Dendritic cell treated with granulocyte-macrophage colony-stimulating factor and Interleukin-4, amounts not matched to agents 40 ng/mL and 50 ng/mL, for 4 days (primary cell): ENCODE measurements at regions not wholly inside any gene's neighbourhood (a gene's known extent, or its start where the extent isn't known, plus 50 kb on each side); places are given as distances from the start of the nearest gene placed in this dataset.

Experiments
- H3K27ac Mint-ChIP-seq: one replicate; pipeline ENCODE4 v1.8.0; 2022; ENCODE audit warnings: mild to moderate bottlenecking, mixed read lengths
- H3K27me3 Mint-ChIP-seq: one replicate; pipeline ENCODE4 v1.8.0; 2022; ENCODE audit warnings: mild to moderate bottlenecking, mixed read lengths
- H3K36me3 Mint-ChIP-seq: one replicate; pipeline ENCODE4 v1.8.0; 2022; ENCODE audit warnings: low read depth, mixed read lengths
- H3K4me1 Mint-ChIP-seq: one replicate; pipeline ENCODE4 v1.8.0; 2022; ENCODE audit warnings: low read depth, mixed read lengths
- H3K4me3 Mint-ChIP-seq: one replicate; pipeline ENCODE4 v1.8.0; 2022; ENCODE audit warnings: mild to moderate bottlenecking, moderate library complexity, mixed read lengths
- H3K9me3 Mint-ChIP-seq: one replicate; pipeline ENCODE4 v1.8.0; 2022; ENCODE audit warnings: mixed read lengths
- intact Hi-C: fragments of 100-400 bp; cut with micrococcal nuclease; formaldehyde crosslinking; loops from one replicate; pipeline ENCODE4 v1.15.0; 2022

GRCh38 chr13:88623150-88623549, 952.0 kb downstream of the SLITRK5 start:
- Mint-ChIP-seq H3K36me3 (no peaks in the 10 kb centered on the region), H3K4me1 (no peaks in the 10 kb centered on the region), H3K9me3 (peaks cover 40% of the 10 kb centered on the region), H3K4me3 (no peak overlapping the region), H3K27me3 (no peaks in the 10 kb centered on the region), H3K27ac (no peak overlapping the region)
- intact Hi-C loops: no loop called here

DNA sequence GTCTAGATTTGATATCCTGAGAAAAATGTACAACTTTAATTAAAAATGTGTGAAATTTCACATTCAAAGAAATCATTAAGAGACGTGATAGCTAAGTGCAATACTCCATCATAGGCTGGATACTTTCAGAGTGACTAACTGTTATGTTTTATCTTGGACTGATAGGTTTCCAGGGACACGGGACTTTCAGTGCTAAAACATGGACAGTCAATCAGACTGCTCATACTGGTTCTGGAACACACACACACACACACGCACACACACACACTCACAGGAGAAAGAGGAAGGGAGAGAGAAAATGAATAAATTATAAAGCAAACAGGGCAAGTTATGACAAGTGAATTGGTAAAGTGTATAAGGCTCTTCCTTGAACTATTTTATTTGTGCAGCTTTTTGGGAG, 955.9 kb downstream of the SLITRK5 start:
- H3K27ac Mint-ChIP-seq: no peak overlapping the region
- H3K27me3 Mint-ChIP-seq: no peaks in the 10 kb centered on the region
- peaks cover 31% of the 10 kb centered on the region for H3K9me3 Mint-ChIP-seq
- no peaks in the 10 kb centered on the region for H3K4me1 Mint-ChIP-seq
- intact Hi-C loops: no loop called here
- no peaks in the 10 kb centered on the region for H3K36me3 Mint-ChIP-seq
- H3K4me3 Mint-ChIP-seq: no peak overlapping the region

- Mint-ChIP-seq H3K9me3 (peaks cover 16% of the 10 kb centered on the region), H3K27ac (no peak overlapping the region), H3K4me3 (no peak overlapping the region), H3K36me3 (no peaks in the 10 kb centered on the region), H3K27me3 (no peaks in the 10 kb centered on the region), H3K4me1 (no peaks in the 10 kb centered on the region)
- intact Hi-C loops: no loop called here
These were observed 957.7 kb downstream of the SLITRK5 start for GRCh38 chr13:88628882-88629281.

DNA sequence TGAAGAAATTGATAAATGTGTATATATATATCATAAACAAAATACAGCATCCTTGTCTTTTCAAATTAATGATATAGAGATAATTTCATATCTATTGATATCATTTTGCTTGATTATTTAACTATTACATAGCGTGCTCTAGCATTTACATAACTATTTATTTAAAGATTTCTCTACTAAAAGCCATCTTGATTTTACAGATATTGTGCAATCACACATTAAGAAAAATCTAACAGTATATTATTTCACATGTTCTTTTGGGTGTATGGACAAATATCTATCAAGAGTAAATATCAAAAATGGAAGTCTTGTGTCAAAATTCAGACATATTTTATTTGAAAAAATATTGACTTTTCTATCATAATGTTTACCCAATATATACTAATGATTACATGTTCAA, 966.8 kb downstream of the SLITRK5 start:
- intact Hi-C loops: no loop called here
- no peak overlapping the region for H3K27ac Mint-ChIP-seq
- no peaks in the 10 kb centered on the region for H3K36me3 Mint-ChIP-seq
- H3K9me3 Mint-ChIP-seq: peaks cover 16% of the 10 kb centered on the region
- no peak overlapping the region for H3K4me3 Mint-ChIP-seq
- no peaks in the 10 kb centered on the region for H3K4me1 Mint-ChIP-seq
- no peaks in the 10 kb centered on the region for H3K27me3 Mint-ChIP-seq

DNA sequence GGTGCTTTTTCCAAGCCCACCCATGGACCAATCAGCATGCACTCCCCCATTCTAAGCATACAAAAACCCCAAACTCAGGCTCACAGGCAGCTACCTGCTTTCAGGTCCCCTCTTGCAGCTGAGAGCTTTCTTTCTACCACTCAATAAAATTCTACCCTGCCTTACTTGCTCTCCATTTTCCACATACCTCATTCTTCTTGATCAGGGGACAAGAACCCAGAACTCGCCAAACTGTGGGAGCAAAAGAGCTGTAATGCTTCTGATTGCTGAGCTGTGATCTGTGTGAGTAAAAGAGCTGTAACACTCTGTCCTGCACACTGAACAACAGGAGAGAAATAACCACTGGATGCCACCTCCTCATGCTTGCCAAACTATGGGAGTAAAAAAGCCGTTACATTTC, 972.1 kb downstream of the SLITRK5 start:
- Mint-ChIP-seq H3K4me3 (no peak overlapping the region), H3K4me1 (no peaks in the 10 kb centered on the region), H3K36me3 (no peaks in the 10 kb centered on the region), H3K9me3 (peaks cover 60% of the 10 kb centered on the region), H3K27ac (no peak overlapping the region), H3K27me3 (no peaks in the 10 kb centered on the region)
- intact Hi-C loops: no loop called here

GRCh38 chr13:88648598-88649373, 977.6 kb downstream of the SLITRK5 start:
- no peaks in the 10 kb centered on the region for H3K4me1 Mint-ChIP-seq
- H3K4me3 Mint-ChIP-seq: no peak overlapping the region

GRCh38 chr13:88649855-88650254, 978.7 kb downstream of the SLITRK5 start:
- Mint-ChIP-seq H3K36me3 (no peaks in the 10 kb centered on the region), H3K4me1 (no peaks in the 10 kb centered on the region), H3K9me3 (peaks cover 64% of the 10 kb centered on the region), H3K27me3 (no peaks in the 10 kb centered on the region), H3K27ac (no peak overlapping the region), H3K4me3 (no peak overlapping the region)
- intact Hi-C loops: no loop called here

More at GRCh38 chr13:88648598-88649373, 977.6 kb downstream of the SLITRK5 start:
- intact Hi-C loops: no loop called here
- Mint-ChIP-seq H3K36me3 (no peaks in the 10 kb centered on the region), H3K27me3 (no peaks in the 10 kb centered on the region), H3K9me3 (peaks cover 74% of the 10 kb centered on the region), H3K27ac (no peak overlapping the region)

- Mint-ChIP-seq H3K27ac (no peak overlapping the region), H3K4me3 (no peak overlapping the region), H3K9me3 (peaks cover 47% of the 10 kb centered on the region), H3K27me3 (no peaks in the 10 kb centered on the region), H3K4me1 (no peaks in the 10 kb centered on the region), H3K36me3 (no peaks in the 10 kb centered on the region)
- intact Hi-C loops: no loop called here
These were observed 980.4 kb downstream of the SLITRK5 start for GRCh38 chr13:88651531-88651930.

DNA sequence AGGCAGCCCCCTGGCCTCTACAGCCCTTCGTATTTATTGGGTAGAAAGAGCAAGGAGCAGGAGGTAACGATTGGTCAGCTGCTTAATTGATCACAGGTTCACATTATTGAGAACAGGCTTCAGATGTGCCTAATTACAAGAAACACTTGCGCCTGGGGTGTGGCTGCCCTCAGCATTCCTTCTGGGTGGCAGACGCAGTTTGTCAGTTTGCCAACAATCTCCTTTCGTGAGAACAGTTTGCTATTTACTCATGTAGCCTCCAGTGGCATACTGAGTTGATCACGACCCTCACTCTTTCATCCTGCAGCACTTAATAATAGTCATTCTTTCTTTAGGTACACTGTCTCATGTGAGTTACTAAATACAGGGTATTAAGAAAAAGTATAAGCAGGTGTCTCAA, 985.6 kb downstream of the SLITRK5 start:
- no peak overlapping the region for H3K27ac Mint-ChIP-seq
- intact Hi-C loops: no loop called here
- H3K4me3 Mint-ChIP-seq: no peak overlapping the region
- H3K4me1 Mint-ChIP-seq: no peaks in the 10 kb centered on the region
- H3K9me3 Mint-ChIP-seq: peaks cover 23% of the 10 kb centered on the region
- no peaks in the 10 kb centered on the region for H3K27me3 Mint-ChIP-seq
- no peaks in the 10 kb centered on the region for H3K36me3 Mint-ChIP-seq

GRCh38 chr13:88670509-88670908, 999.3 kb downstream of the SLITRK5 start:
- intact Hi-C loops: no loop called here
- no peak overlapping the region for H3K27ac Mint-ChIP-seq
- H3K36me3 Mint-ChIP-seq: no peaks in the 10 kb centered on the region
- H3K9me3 Mint-ChIP-seq: peaks cover 21% of the 10 kb centered on the region
- no peaks in the 10 kb centered on the region for H3K27me3 Mint-ChIP-seq
- no peaks in the 10 kb centered on the region for H3K4me1 Mint-ChIP-seq
- H3K4me3 Mint-ChIP-seq: no peak overlapping the region

GRCh38 chr13:88674841-88675240, 1003.7 kb downstream of the SLITRK5 start:
- no peak overlapping the region for H3K4me3 Mint-ChIP-seq
- H3K4me1 Mint-ChIP-seq: no peaks in the 10 kb centered on the region
- H3K27me3 Mint-ChIP-seq: no peaks in the 10 kb centered on the region
- H3K27ac Mint-ChIP-seq: no peak overlapping the region
- intact Hi-C loops: no loop called here
- peaks cover 25% of the 10 kb centered on the region for H3K9me3 Mint-ChIP-seq
- H3K36me3 Mint-ChIP-seq: no peaks in the 10 kb centered on the region

GRCh38 chr13:88675347-88675996, 1004.3 kb downstream of the SLITRK5 start:
- Mint-ChIP-seq H3K36me3 (no peaks in the 10 kb centered on the region), H3K4me1 (no peaks in the 10 kb centered on the region), H3K27me3 (no peaks in the 10 kb centered on the region), H3K4me3 (no peak overlapping the region), H3K9me3 (peaks cover 23% of the 10 kb centered on the region), H3K27ac (no peak overlapping the region)
- intact Hi-C loops: no loop called here

DNA sequence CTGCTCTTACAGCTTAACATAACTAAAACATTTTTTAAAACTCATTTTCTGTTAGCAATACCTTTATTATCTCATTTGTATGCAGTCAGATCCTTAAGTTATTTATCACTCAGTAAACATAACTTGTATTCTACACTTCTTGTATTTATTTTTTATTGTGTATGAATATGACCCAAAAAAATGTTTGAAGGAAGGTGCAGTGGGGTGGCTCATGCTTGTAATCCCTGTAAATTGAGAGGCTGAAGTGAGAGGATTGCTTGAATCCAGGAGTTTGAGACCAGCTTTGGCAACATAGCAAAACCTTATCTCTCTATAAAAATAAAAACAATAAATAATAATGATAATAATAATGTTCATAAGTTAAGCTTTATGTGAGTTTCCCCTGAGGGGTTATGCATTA, 1004.8 kb downstream of the SLITRK5 start:
- intact Hi-C loops: no loop called here
- Mint-ChIP-seq H3K9me3 (peaks cover 18% of the 10 kb centered on the region), H3K36me3 (no peaks in the 10 kb centered on the region), H3K27me3 (no peaks in the 10 kb centered on the region), H3K27ac (no peak overlapping the region), H3K4me1 (no peaks in the 10 kb centered on the region), H3K4me3 (no peak overlapping the region)

DNA sequence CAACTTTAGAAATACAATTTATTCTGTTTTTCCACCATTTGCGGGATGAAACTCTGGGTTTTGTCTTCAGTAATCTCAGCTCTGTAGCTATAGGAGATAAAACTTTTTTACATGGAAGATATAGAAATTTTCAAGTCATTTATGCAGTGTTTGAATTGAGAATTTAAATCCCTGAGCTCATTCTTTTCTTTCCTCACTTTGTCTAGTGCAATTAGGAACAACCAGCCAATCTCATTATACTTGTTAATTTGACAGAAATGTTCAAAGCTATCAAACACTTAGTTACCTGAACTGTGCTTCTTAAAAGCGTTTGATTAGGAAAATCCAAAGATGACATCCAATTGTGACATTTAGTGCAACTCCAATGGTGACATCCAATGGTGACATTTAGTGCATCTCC, 1014.3 kb downstream of the SLITRK5 start:
- H3K27me3 Mint-ChIP-seq: no peaks in the 10 kb centered on the region
- H3K4me1 Mint-ChIP-seq: no peaks in the 10 kb centered on the region
- H3K27ac Mint-ChIP-seq: no peak overlapping the region
- intact Hi-C loops: no loop called here
- H3K9me3 Mint-ChIP-seq: no peaks in the 10 kb centered on the region
- no peak overlapping the region for H3K4me3 Mint-ChIP-seq
- H3K36me3 Mint-ChIP-seq: no peaks in the 10 kb centered on the region

DNA sequence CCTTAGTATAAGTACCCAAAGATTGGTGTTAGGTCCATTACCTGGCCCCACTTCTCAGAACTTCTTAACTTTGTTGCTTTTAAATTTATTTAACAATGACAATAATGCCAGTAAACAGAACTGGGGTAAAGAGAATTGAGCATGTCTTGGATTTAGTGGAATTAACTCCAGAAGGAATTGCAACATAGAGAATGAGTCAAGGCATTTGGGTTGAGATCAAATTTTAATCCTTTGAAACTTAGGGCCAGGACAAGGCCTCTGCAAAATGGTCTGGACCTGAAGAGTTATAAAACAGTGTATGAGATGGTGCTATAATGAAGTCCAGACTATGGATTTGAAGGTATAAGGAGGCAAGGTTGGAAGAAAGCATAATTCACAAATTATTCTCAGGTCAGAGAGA, 1030.4 kb downstream of the SLITRK5 start:
- no peak overlapping the region for H3K27ac Mint-ChIP-seq
- H3K36me3 Mint-ChIP-seq: no peaks in the 10 kb centered on the region
- H3K27me3 Mint-ChIP-seq: no peaks in the 10 kb centered on the region
- H3K4me3 Mint-ChIP-seq: no peak overlapping the region
- intact Hi-C loops: no loop called here
- H3K4me1 Mint-ChIP-seq: no peaks in the 10 kb centered on the region
- peaks cover 31% of the 10 kb centered on the region for H3K9me3 Mint-ChIP-seq
